HuH-7 (cell line): ENCODE measurements at regions not wholly inside any gene's neighbourhood (a gene's known extent, or its start where the extent isn't known, plus 50 kb on each side); places are given as distances from the start of the nearest gene placed in this dataset.
"Not testable (repeated sequence)": the region's sequence is repeated elsewhere in the genome, so short reads cannot be mapped to it uniquely, and the experiment has no call there.

Experiments used
- DNase-seq: peaks from one replicate; pipeline ENCODE4 v3.0.0; 2011; ENCODE audit warnings: low spot score

GRCh38 chr4:138499627-138500026 lies 257.5 kb upstream of the SLC7A11 start:
- DNase-seq, result no peak

- DNase-seq, result no peak
Observed at GRCh38 chr4:138494931-138495330, 252.8 kb upstream of the SLC7A11 start.

GRCh38 chr4:138494116-138494515 lies 252.0 kb upstream of the SLC7A11 start:
- no peak for DNase-seq

- DNase-seq, result no peak
Observed at GRCh38 chr4:138492176-138492575, 250.0 kb upstream of the SLC7A11 start.

GRCh38 chr4:138488533-138488932 lies 246.4 kb upstream of the SLC7A11 start:
- DNase-seq, result no peak

GRCh38 chr4:138487670-138488069 lies 245.5 kb upstream of the SLC7A11 start:
- no peak for DNase-seq

GRCh38 chr4:138487230-138487629 lies 245.1 kb upstream of the SLC7A11 start:
- DNase-seq, result no peak

GRCh38 chr4:138485498-138485897 lies 243.3 kb upstream of the SLC7A11 start:
- no peak for DNase-seq

GRCh38 chr4:138475116-138475515 lies 233.0 kb upstream of the SLC7A11 start:
- no peak for DNase-seq

GRCh38 chr4:138473339-138473738 lies 231.2 kb upstream of the SLC7A11 start:
- no peak for DNase-seq

GRCh38 chr4:138460477-138461414 lies 218.6 kb upstream of the SLC7A11 start:
- no peak for DNase-seq

GRCh38 chr4:138458751-138459150 lies 216.6 kb upstream of the SLC7A11 start:
- DNase-seq, result no peak

- DNase-seq, result not testable (repeated sequence)
Observed at GRCh38 chr4:138456349-138456748, 214.2 kb upstream of the SLC7A11 start.

GRCh38 chr4:138455097-138455496 lies 212.9 kb upstream of the SLC7A11 start:
- DNase-seq, result no peak

GRCh38 chr4:138452826-138453225 lies 210.7 kb upstream of the SLC7A11 start:
- no peak for DNase-seq

- DNase-seq, result no peak
Observed at GRCh38 chr4:138451276-138451663, 209.1 kb upstream of the SLC7A11 start.

GRCh38 chr4:138450546-138451275 lies 208.6 kb upstream of the SLC7A11 start:
- no peak for DNase-seq

GRCh38 chr4:138449938-138450337 lies 207.8 kb upstream of the SLC7A11 start:
- DNase-seq, result no peak

GRCh38 chr4:138448169-138448568 lies 206.0 kb upstream of the SLC7A11 start:
- DNase-seq, result no peak

- DNase-seq, result no peak
Observed at GRCh38 chr4:138446456-138446855, 204.3 kb upstream of the SLC7A11 start.

GRCh38 chr4:138445098-138445497 lies 202.9 kb upstream of the SLC7A11 start:
- no peak for DNase-seq

- DNase-seq, result no peak
Observed at GRCh38 chr4:138444260-138444659, 202.1 kb upstream of the SLC7A11 start.

GRCh38 chr4:138439143-138439581 lies 197.0 kb upstream of the SLC7A11 start:
- DNase-seq, result no peak
